Trophoblast cell (in vitro differentiated cells and primary cell): ENCODE measurements at regions not wholly inside any gene's neighbourhood (a gene's known extent, or its start where the extent isn't known, plus 50 kb on each side); places are given as distances from the start of the nearest gene placed in this dataset.

ENCODE experiments used
- DNase-seq, 2 donors: peaks; one replicate each; pipeline ENCODE4 v3.0.0-alpha.2; 2016
- H2AFZ ChIP-seq: 2 replicates; pipeline ENCODE4 v1.6.1; 2013; ENCODE audit warnings: low read length, moderate library complexity, mild to moderate bottlenecking; ENCODE audit not compliant: insufficient read depth, poor library complexity
- H2AK5ac ChIP-seq: 2 replicates; pipeline ENCODE4 v1.6.1; 2013; ENCODE audit warnings: mild to moderate bottlenecking, low read length
- H2BK120ac ChIP-seq: 2 replicates; pipeline ENCODE4 v1.6.1; 2013; ENCODE audit warnings: low read length, mild to moderate bottlenecking, moderate library complexity; ENCODE audit not compliant: insufficient read depth, poor library complexity
- H2BK12ac ChIP-seq: 2 replicates; pipeline ENCODE4 v1.6.1; 2013; ENCODE audit warnings: mild to moderate bottlenecking, low read length, moderate library complexity
- H2BK5ac ChIP-seq: 2 replicates; pipeline ENCODE4 v1.6.1; 2013; ENCODE audit warnings: low read length, low read depth, moderate library complexity, mild to moderate bottlenecking; ENCODE audit not compliant: poor library complexity
- H3K14ac ChIP-seq: 2 replicates; pipeline ENCODE4 v1.6.1; 2013; ENCODE audit warnings: mild to moderate bottlenecking, low read length
- H3K18ac ChIP-seq: 2 replicates; pipeline ENCODE4 v1.6.1; 2013; ENCODE audit warnings: mild to moderate bottlenecking, low read length
- H3K23ac ChIP-seq: 2 replicates; pipeline ENCODE4 v1.6.1; 2013; ENCODE audit warnings: low read length
- H3K27ac ChIP-seq: 2 replicates; pipeline ENCODE4 v1.5.1; 2013; ENCODE audit warnings: low read depth, mild to moderate bottlenecking, inconsistent platforms, low read length, moderate library complexity
- H3K27me3 ChIP-seq: 2 replicates; pipeline ENCODE4 v1.6.1; 2013; ENCODE audit warnings: inconsistent platforms, mild to moderate bottlenecking, low read length, moderate library complexity; ENCODE audit not compliant: insufficient read depth
- H3K36me3 ChIP-seq, 2 experiments: 1 replicate in 1 of 2; 2 replicates in 1 of 2; pipeline ENCODE4 v1.6.1; 2013; ENCODE audit warnings: low read length in 2 of 2, mild to moderate bottlenecking in 2 of 2, moderate library complexity in 1 of 2; ENCODE audit not compliant: insufficient read depth in 2 of 2, control insufficient read depth in 1 of 2
- H3K4ac ChIP-seq: 2 replicates; pipeline ENCODE4 v1.6.1; 2013; ENCODE audit warnings: low read depth, mild to moderate bottlenecking, low read length, moderate library complexity
- H3K4me1 ChIP-seq, 2 experiments: 1 replicate in 1 of 2; 2 replicates in 1 of 2; pipeline ENCODE4 v1.6.1; 2013; ENCODE audit warnings: low read length in 2 of 2, mild to moderate bottlenecking in 2 of 2, moderate library complexity in 1 of 2; ENCODE audit not compliant: insufficient read depth in 2 of 2, control insufficient read depth in 1 of 2
- H3K4me2 ChIP-seq: 2 replicates; pipeline ENCODE4 v1.6.1; 2013; ENCODE audit warnings: inconsistent platforms, mild to moderate bottlenecking, low read length, moderate library complexity
- H3K4me3 ChIP-seq: 2 replicates; pipeline ENCODE4 v1.5.1; 2013; ENCODE audit warnings: mild to moderate bottlenecking, low read depth, low read length, inconsistent platforms
- H3K79me1 ChIP-seq: one replicate; pipeline ENCODE4 v1.6.1; 2013; ENCODE audit warnings: low read length
- H3K79me2 ChIP-seq: 2 replicates; pipeline ENCODE4 v1.6.1; 2013; ENCODE audit warnings: low read length, mild to moderate bottlenecking; ENCODE audit not compliant: control insufficient read depth, insufficient read depth, poor library complexity
- H3K9ac ChIP-seq: 2 replicates; pipeline ENCODE4 v1.6.1; 2013; ENCODE audit warnings: mild to moderate bottlenecking, low read length
- H3K9me3 ChIP-seq: 2 replicates; pipeline ENCODE4 v1.6.1; 2013; ENCODE audit warnings: low read depth, mild to moderate bottlenecking, control low read depth, inconsistent platforms, low read length; ENCODE audit not compliant: insufficient read depth
- H4K12ac ChIP-seq: 2 replicates; pipeline ENCODE4 v1.6.1; 2013; ENCODE audit warnings: low read depth, mild to moderate bottlenecking, low read length, moderate library complexity
- H4K8ac ChIP-seq: 2 replicates; pipeline ENCODE4 v1.6.1; 2013; ENCODE audit warnings: low read depth, mild to moderate bottlenecking, low read length, moderate library complexity
- H4K91ac ChIP-seq: one replicate; pipeline ENCODE4 v1.6.1; 2013; ENCODE audit warnings: low read depth, mild to moderate bottlenecking, low read length, moderate library complexity
- WGBS: extraction: QIAGEN DNeasy Blood & Tissue Kit; methylation state at CpG from one replicate; pipeline ENCODE4 v1.1.7; 2013; ENCODE audit warnings: missing lambda C conversion rate; ENCODE audit not compliant: insufficient read length, insufficient coverage; ENCODE audit errors: extremely low coverage; 5-methylcytosine and 5-hydroxymethylcytosine counted together

DNA sequence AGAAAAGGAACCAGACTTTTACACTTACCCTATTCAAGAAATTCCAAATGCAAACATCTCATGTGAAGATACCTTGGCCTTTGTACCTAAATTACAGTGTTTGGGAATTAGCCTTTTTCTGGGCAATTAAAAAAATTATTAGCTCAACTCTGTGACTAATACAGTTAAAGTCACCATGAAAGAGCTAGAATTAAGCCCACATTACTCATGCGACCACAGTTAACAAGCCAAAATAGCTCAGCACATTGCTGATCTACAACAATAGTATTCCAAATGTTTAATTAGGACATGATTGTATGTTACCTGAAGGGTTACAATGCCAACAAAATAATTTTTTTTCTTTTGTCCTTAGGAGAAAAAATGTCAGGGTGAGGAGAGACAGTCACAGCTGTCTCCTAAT lies 263.6 kb upstream of the GPC6 start:
- Histone ChIP-seq H3K27ac (no peak overlapping the region), H3K18ac (no peak overlapping the region), H3K4me2 (no peak overlapping the region), H3K4me3 (no peak overlapping the region), H3K79me2 (no peaks in the 10 kb centered on the region), H3K79me1 (no peaks in the 10 kb centered on the region), H2AK5ac (no peak overlapping the region), H3K23ac (no peak overlapping the region), H3K14ac (no peak overlapping the region), H4K8ac (no peak overlapping the region), H2BK5ac (no peak overlapping the region), H2BK12ac (no peak overlapping the region), H4K12ac (no peak overlapping the region), H3K4ac (no peak overlapping the region), H2AFZ (no peak overlapping the region), H3K9me3 (peaks cover 3% of the 10 kb centered on the region), H2BK120ac (no peak overlapping the region), H3K36me3 (no peaks in the 10 kb centered on the region), H3K4me1 (no peaks in the 10 kb centered on the region), H3K9ac (no peak overlapping the region), H4K91ac (no peak overlapping the region), H3K27me3 (no peaks in the 10 kb centered on the region)
- no peak for DNase-seq
- WGBS: no CpG with 5 or more reads among the region's 1 CpG

DNA sequence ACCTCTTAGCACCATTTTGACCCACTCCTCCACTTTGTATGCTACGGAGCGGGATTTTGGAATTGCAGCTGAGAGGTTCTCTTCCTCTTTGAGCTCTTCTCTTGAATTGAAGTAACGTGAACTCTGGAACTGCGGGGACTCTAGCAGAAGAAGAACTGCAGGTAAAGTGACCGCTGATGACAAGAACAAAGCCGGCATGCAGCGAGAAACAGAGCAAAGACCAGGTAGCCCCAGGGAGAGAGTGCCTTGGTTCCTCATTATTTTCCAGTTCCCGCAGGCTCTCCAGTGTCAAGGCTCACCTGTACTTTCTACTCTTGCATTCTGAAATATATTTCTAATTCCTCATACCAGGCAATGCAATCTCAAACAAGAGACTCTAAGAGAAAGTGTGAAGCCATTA lies 260.3 kb upstream of the GPC6 start:
- Histone ChIP-seq H3K9me3 (no peaks in the 10 kb centered on the region), H4K8ac (no peak overlapping the region), H3K4me3 (no peak overlapping the region), H2BK12ac (no peak overlapping the region), H3K36me3 (no peaks in the 10 kb centered on the region), H3K14ac (no peak overlapping the region), H3K18ac (no peak overlapping the region), H2AFZ (no peak overlapping the region), H4K91ac (no peak overlapping the region), H4K12ac (no peak overlapping the region), H3K79me1 (no peaks in the 10 kb centered on the region), H3K4me2 (no peak overlapping the region), H3K27ac (no peak overlapping the region), H3K4me1 (no peaks in the 10 kb centered on the region), H2AK5ac (no peak overlapping the region), H2BK5ac (no peak overlapping the region), H3K79me2 (no peaks in the 10 kb centered on the region), H3K23ac (no peak overlapping the region), H3K9ac (no peak overlapping the region), H3K4ac (no peak overlapping the region), H3K27me3 (no peaks in the 10 kb centered on the region), H2BK120ac (no peak overlapping the region)
- WGBS: no CpG with 5 or more reads among the region's 8 CpGs
- no peak for DNase-seq

DNA sequence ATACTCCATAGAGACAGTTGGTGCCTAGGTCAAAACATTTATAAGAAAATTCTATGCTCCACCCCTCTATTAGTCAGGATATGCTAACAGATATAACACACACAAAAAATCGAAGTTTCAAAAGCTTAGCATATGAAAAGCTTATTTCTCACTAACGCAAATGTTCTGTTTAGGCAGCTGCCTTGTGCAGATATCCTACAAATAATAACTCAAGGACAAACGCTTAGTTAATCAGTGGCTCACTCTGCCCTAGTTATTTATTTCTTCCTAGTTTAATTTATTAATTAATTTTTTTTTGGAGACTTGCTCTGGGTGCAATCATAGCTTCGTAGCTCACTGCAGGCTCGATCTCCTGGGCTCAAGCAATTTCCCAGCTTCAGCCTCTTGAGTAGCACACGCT lies 259.7 kb upstream of the GPC6 start:
- Histone ChIP-seq H4K91ac (no peak overlapping the region), H3K4ac (no peak overlapping the region), H4K12ac (no peak overlapping the region), H3K14ac (no peak overlapping the region), H2AFZ (no peak overlapping the region), H3K4me3 (no peak overlapping the region), H2BK12ac (no peak overlapping the region), H3K79me1 (no peaks in the 10 kb centered on the region), H2BK120ac (no peak overlapping the region), H3K27me3 (no peaks in the 10 kb centered on the region), H3K9me3 (no peaks in the 10 kb centered on the region), H4K8ac (no peak overlapping the region), H3K36me3 (no peaks in the 10 kb centered on the region), H3K79me2 (no peaks in the 10 kb centered on the region), H3K23ac (no peak overlapping the region), H2AK5ac (no peak overlapping the region), H3K4me2 (no peak overlapping the region), H3K18ac (no peak overlapping the region), H3K4me1 (no peaks in the 10 kb centered on the region), H3K27ac (no peak overlapping the region), H2BK5ac (no peak overlapping the region), H3K9ac (no peak overlapping the region)
- no CpG with 5 or more reads among the region's 6 CpGs for WGBS
- DNase-seq: no peak

DNA sequence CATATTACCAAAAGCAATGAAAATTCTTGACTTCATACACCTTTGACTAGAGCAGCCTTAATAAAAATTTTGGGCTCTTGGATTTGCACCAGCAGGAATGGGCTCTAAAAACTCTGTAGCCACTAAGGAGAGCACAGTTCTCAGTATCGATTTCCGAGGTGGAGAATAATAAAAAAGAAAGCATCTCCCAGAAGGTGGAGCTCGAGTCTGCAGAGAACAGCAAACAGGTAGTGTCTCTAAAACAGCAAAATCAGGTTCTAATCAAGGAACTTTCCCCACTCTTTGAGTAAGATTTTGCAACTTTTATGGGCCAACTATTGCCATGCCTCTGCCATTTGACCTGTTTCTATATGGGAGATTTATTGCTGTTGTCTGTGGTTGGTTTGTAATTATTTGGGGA lies 258.7 kb upstream of the GPC6 start:
- Histone ChIP-seq H3K36me3 (no peaks in the 10 kb centered on the region), H2BK5ac (no peak overlapping the region), H2BK12ac (no peak overlapping the region), H3K4ac (no peak overlapping the region), H3K4me3 (no peak overlapping the region), H2AFZ (no peak overlapping the region), H3K4me1 (no peaks in the 10 kb centered on the region), H3K27ac (no peak overlapping the region), H3K23ac (no peak overlapping the region), H2AK5ac (no peak overlapping the region), H3K79me2 (no peaks in the 10 kb centered on the region), H3K79me1 (no peaks in the 10 kb centered on the region), H4K91ac (no peak overlapping the region), H3K4me2 (no peak overlapping the region), H3K9ac (no peak overlapping the region), H2BK120ac (no peak overlapping the region), H3K14ac (no peak overlapping the region), H3K27me3 (no peaks in the 10 kb centered on the region), H3K18ac (no peak overlapping the region), H3K9me3 (no peaks in the 10 kb centered on the region), H4K8ac (no peak overlapping the region), H4K12ac (no peak overlapping the region)
- no CpG with 5 or more reads among the region's 3 CpGs for WGBS
- DNase-seq: no peak
